ENCODE measurements at regions not wholly inside any gene's neighbourhood (a gene's known extent, or its start where the extent isn't known, plus 50 kb on each side); places are given as distances from the start of the nearest gene placed in this dataset.

- ChIA-PET POLR2A (no interaction called here), CTCF (no interaction called here)
- no peak for DNase-seq
- H3K36me3 Mint-ChIP-seq: no peaks in the 10 kb centered on the region
- H3K4me1 Mint-ChIP-seq (ENCODE audit: low read depth): no peaks in the 10 kb centered on the region
- no peak overlapping the region for H3K27ac Mint-ChIP-seq
- no peak overlapping the region for H3K4me3 Mint-ChIP-seq
- H3K9me3 Mint-ChIP-seq: no peaks in the 10 kb centered on the region
- no peaks in the 10 kb centered on the region for H3K27me3 Mint-ChIP-seq
- intact Hi-C loops (cut with micrococcal nuclease): no loop called here
Observed at GRCh38 chr2:59322870-59323269, 1081.7 kb upstream of the FANCL start.

GRCh38 chr2:59322005-59322404 is 1080.9 kb upstream of the FANCL start:
- no peak for DNase-seq
- POLR2A ChIA-PET: no interaction called here
- Mint-ChIP-seq H3K4me3 (no peak overlapping the region), H3K36me3 (no peaks in the 10 kb centered on the region), H3K9me3 (no peaks in the 10 kb centered on the region), H3K27ac (no peak overlapping the region), H3K4me1 (ENCODE audit: low read depth) (no peaks in the 10 kb centered on the region), H3K27me3 (no peaks in the 10 kb centered on the region)
- intact Hi-C loops (cut with micrococcal nuclease): no loop called here
- CTCF ChIA-PET: no interaction called here

- CTCF ChIA-PET: no interaction called here
- H3K4me1 Mint-ChIP-seq (ENCODE audit: low read depth): no peaks in the 10 kb centered on the region
- H3K27ac Mint-ChIP-seq: no peak overlapping the region
- H3K4me3 Mint-ChIP-seq: no peak overlapping the region
- no peaks in the 10 kb centered on the region for H3K9me3 Mint-ChIP-seq
- peaks cover 8% of the 10 kb centered on the region for H3K27me3 Mint-ChIP-seq
- DNase-seq: no peak
- intact Hi-C loops (cut with micrococcal nuclease): no loop called here
- H3K36me3 Mint-ChIP-seq: no peaks in the 10 kb centered on the region
- POLR2A ChIA-PET: no interaction called here
Observed at GRCh38 chr2:59314031-59314766, 1073.1 kb upstream of the FANCL start.

- DNase-seq: no peak
- Mint-ChIP-seq H3K27ac (no peak overlapping the region), H3K4me3 (no peak overlapping the region), H3K4me1 (ENCODE audit: low read depth) (no peaks in the 10 kb centered on the region), H3K36me3 (no peaks in the 10 kb centered on the region), H3K27me3 (peaks cover 8% of the 10 kb centered on the region), H3K9me3 (no peaks in the 10 kb centered on the region)
- CTCF ChIA-PET: no interaction called here
- POLR2A ChIA-PET: no interaction called here
- intact Hi-C loops (cut with micrococcal nuclease): no loop called here
Observed at GRCh38 chr2:59312967-59313940, 1072.1 kb upstream of the FANCL start.

DNA sequence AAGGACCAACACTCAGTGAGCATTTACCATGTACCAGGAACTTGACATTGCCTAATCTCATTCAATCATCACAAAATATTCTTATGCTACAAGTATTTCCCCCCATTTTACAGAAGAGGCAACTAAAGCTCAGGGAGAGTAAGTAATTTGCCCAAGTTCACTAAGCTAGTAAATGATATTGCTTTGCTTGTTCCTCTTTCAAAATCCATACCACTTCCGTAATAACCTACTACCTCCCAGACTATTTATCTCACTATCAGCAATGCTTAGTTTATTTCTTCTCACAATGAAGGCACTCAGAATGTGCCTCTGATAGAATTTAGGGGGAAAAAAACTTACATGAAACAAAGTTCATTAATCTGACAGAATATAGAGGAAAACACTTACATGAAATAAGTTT is 1070.9 kb upstream of the FANCL start:
- Mint-ChIP-seq H3K4me3 (no peak overlapping the region), H3K9me3 (no peaks in the 10 kb centered on the region), H3K27me3 (peaks cover 8% of the 10 kb centered on the region), H3K27ac (no peak overlapping the region), H3K4me1 (ENCODE audit: low read depth) (no peaks in the 10 kb centered on the region), H3K36me3 (no peaks in the 10 kb centered on the region)
- POLR2A ChIA-PET: no interaction called here
- DNase-seq: no peak
- CTCF ChIA-PET: no interaction called here
- intact Hi-C loops (cut with micrococcal nuclease): no loop called here

GRCh38 chr2:59308108-59308507 is 1067.0 kb upstream of the FANCL start:
- H3K4me3 Mint-ChIP-seq: no peak overlapping the region
- H3K36me3 Mint-ChIP-seq: no peaks in the 10 kb centered on the region
- H3K27ac Mint-ChIP-seq: no peak overlapping the region
- intact Hi-C loops (cut with micrococcal nuclease): no loop called here
- CTCF ChIA-PET: no interaction called here
- H3K9me3 Mint-ChIP-seq: no peaks in the 10 kb centered on the region
- POLR2A ChIA-PET: no interaction called here
- no peaks in the 10 kb centered on the region for H3K4me1 Mint-ChIP-seq (ENCODE audit: low read depth)
- DNase-seq: no peak
- H3K27me3 Mint-ChIP-seq: peaks cover 4% of the 10 kb centered on the region

DNA sequence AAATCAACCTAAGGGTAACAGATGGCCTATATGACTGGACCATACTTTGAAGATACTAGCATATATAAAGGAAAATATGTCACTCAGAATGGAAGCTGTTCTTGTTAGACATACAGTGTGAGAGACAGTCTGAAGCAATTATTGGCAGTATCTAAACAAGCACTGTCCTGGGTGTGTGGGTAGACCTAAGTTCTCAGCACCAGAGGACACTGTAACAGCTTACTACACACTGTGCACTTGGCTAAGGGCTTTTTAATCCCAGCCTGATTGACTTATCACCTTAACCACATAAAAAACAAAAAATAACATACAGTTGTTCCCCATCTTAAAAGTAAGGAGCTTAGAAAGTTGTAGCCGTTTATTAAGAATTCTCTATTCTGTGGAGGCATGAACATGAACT is 1066.1 kb upstream of the FANCL start:
- no peak for DNase-seq
- POLR2A ChIA-PET: no interaction called here
- CTCF ChIA-PET: interaction anchor here (0.7 kb wide), 1 partner anchor 10 kb away, joined by 3 read pairs; no protein-coding TSS in a partner anchor
- Mint-ChIP-seq H3K36me3 (no peaks in the 10 kb centered on the region), H3K4me3 (no peak overlapping the region), H3K4me1 (ENCODE audit: low read depth) (no peaks in the 10 kb centered on the region), H3K27me3 (peaks cover 4% of the 10 kb centered on the region), H3K27ac (no peak overlapping the region), H3K9me3 (no peaks in the 10 kb centered on the region)
- intact Hi-C loops (cut with micrococcal nuclease): no loop called here

DNA sequence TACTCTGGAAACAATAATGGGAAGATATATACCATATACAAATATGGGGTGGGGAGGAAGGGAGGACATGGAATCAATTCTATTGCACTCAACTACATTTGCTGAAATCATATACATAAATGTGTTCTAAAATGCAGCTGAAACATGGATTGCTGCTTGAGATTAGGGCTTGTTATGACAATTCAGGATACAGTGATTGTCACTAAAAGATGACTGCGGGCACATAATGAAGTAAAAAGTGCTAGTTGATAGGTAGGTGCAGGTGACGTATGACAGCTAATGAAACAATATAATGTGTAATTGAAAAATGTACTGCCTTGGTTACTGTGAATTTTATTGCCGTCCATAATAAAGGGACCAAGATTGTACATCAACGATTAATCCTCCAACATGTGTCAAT is 1062.1 kb upstream of the FANCL start:
- Mint-ChIP-seq H3K9me3 (no peaks in the 10 kb centered on the region), H3K27ac (no peak overlapping the region), H3K36me3 (no peaks in the 10 kb centered on the region), H3K27me3 (peaks cover 2% of the 10 kb centered on the region), H3K4me3 (no peak overlapping the region), H3K4me1 (ENCODE audit: low read depth) (no peaks in the 10 kb centered on the region)
- intact Hi-C loops (cut with micrococcal nuclease): loop anchor here (2.0 kb wide), 1 partner anchor 850 kb away; no protein-coding TSS in a partner anchor
- ChIA-PET POLR2A (no interaction called here), CTCF (no interaction called here)
- DNase-seq: no peak

DNA sequence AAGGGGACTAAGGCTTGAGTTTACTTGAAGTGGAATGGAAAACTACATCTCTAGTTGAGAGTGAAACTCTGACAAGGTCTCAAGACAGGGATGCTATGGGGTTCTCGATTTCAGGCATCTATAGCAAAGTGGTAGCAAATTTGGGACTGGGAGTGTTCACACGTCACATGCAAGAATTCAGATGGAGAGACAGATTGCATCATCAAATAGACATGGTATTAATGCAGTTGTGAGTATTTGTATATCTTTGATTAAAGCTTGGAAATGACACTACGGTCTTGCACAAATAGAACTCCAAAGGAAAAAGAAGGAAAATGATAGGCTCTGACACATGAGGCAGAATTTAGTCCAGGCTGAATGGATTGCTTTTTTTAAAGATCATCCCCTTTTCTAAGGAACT is 1061.6 kb upstream of the FANCL start:
- intact Hi-C loops (cut with micrococcal nuclease): loop anchor here (2.0 kb wide), 1 partner anchor 850 kb away; no protein-coding TSS in a partner anchor
- Mint-ChIP-seq H3K4me1 (ENCODE audit: low read depth) (no peaks in the 10 kb centered on the region), H3K4me3 (no peak overlapping the region), H3K27me3 (peaks cover 2% of the 10 kb centered on the region), H3K9me3 (no peaks in the 10 kb centered on the region), H3K36me3 (no peaks in the 10 kb centered on the region), H3K27ac (no peak overlapping the region)
- no peak for DNase-seq
- ChIA-PET POLR2A (no interaction called here), CTCF (no interaction called here)

DNA sequence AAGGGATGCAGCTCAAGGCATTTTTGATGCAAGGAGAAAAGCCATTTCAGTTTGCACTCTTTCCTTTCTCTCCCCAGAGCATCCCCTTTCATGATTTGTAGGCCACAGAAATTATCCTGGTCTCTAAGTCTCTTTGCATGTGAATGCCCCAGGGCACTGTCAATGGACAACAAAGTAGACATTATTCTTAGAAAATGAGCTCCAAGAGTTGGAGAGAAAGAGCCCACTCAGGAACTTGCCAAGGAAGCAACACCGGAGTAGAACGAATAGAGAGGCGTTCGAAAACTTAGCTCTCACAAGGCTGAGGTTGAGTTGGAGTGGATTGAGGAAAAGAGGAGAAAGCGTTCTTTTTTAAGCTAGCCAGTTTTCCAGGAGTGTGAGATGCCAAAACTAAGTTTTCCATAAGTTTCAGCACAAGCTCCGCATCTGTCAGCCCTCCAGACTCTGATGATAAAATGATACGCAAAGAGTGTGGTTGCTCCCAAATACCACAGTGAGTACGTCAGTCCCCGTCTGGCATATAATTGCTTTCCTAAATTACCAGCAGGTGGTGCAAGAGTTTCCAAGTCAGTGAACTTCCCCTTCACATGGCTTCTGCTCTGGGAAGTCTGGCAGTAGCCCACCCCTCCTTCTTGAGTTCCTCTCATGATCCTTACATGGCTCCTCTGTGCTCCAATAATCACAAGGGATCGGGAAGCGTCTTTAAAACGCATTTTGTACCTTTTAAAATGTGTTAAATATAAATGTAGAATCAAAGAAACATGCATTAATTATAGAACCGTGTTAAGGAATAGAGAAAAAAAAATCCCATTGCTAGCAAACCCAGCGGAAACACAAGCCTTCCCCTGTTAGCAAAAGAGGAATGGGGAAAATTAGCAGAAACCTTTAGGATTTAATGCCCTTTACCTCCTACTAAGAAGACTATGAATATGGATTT is 1060.6 kb upstream of the FANCL start:
- DNase-seq: no peak
- no peak overlapping the region for H3K4me3 Mint-ChIP-seq
- peaks cover 2% of the 10 kb centered on the region for H3K27me3 Mint-ChIP-seq
- no peaks in the 10 kb centered on the region for H3K36me3 Mint-ChIP-seq
- H3K4me1 Mint-ChIP-seq (ENCODE audit: low read depth): no peaks in the 10 kb centered on the region
- ChIA-PET POLR2A (no interaction called here), CTCF (interaction anchor here (1.0 to 1.4 kb wide), 3 partner anchors 8 to 1280 kb away, joined by 3 to 5 read pairs (median 5); no protein-coding TSS in a partner anchor)
- intact Hi-C loops (cut with micrococcal nuclease): loop anchor here (2.0 kb wide), 2 partner anchors 851 to 1249 kb away; no protein-coding TSS in a partner anchor
- no peaks in the 10 kb centered on the region for H3K9me3 Mint-ChIP-seq
- H3K27ac Mint-ChIP-seq: no peak overlapping the region

- H3K36me3 Mint-ChIP-seq: no peaks in the 10 kb centered on the region
- POLR2A ChIA-PET: no interaction called here
- H3K4me1 Mint-ChIP-seq (ENCODE audit: low read depth): no peaks in the 10 kb centered on the region
- H3K27me3 Mint-ChIP-seq: no peaks in the 10 kb centered on the region
- no peak overlapping the region for H3K4me3 Mint-ChIP-seq
- DNase-seq: no peak
- CTCF ChIA-PET: interaction anchor here (0.6 kb wide), 1 partner anchor 751 kb away, joined by 3 read pairs; no protein-coding TSS in a partner anchor
- intact Hi-C loops (cut with micrococcal nuclease): no loop called here
- H3K27ac Mint-ChIP-seq: no peak overlapping the region
- no peaks in the 10 kb centered on the region for H3K9me3 Mint-ChIP-seq
Observed at GRCh38 chr2:59297816-59298215, 1056.7 kb upstream of the FANCL start.

- no peaks in the 10 kb centered on the region for H3K36me3 Mint-ChIP-seq
- DNase-seq: no peak
- no peak overlapping the region for H3K27ac Mint-ChIP-seq
- no peaks in the 10 kb centered on the region for H3K4me1 Mint-ChIP-seq (ENCODE audit: low read depth)
- no peaks in the 10 kb centered on the region for H3K9me3 Mint-ChIP-seq
- no peak overlapping the region for H3K4me3 Mint-ChIP-seq
- POLR2A ChIA-PET: no interaction called here
- intact Hi-C loops (cut with micrococcal nuclease): no loop called here
- CTCF ChIA-PET: no interaction called here
- no peaks in the 10 kb centered on the region for H3K27me3 Mint-ChIP-seq
Observed at GRCh38 chr2:59296279-59296678, 1055.2 kb upstream of the FANCL start.
